K562 (cell line): ENCODE measurements at regions not wholly inside any gene's neighbourhood (a gene's known extent, or its start where the extent isn't known, plus 50 kb on each side); places are given as distances from the start of the nearest gene placed in this dataset.

Source experiments
- ATAC-seq: fragments of 200-7000 bp; cut with Tn5 transposase; 3 replicates; pipeline ENCODE4 v1.9.1; 2020; ENCODE audit warnings: moderate library complexity
- BruUV-seq: library from RNA; stranded (reverse); fragments of 400-500 nt; replicated peaks from 2 replicates; lab custom pipeline; 2021; lab: Mats Ljungman, UMichigan
- CTCF ChIA-PET: fragments of 300-600 bp; formaldehyde crosslinking; extraction: SDS; loops from one replicate; lab custom pipeline; 2021; ENCODE audit warnings: low intra/inter-chr PET ratio; lab: Yijun Ruan, JAX
- POLR2A ChIA-PET: fragments of 300-600, 350-650 bp; sonication (Branson Sonifier 250); formaldehyde crosslinking; extraction: SDS; loops from one replicate; lab custom pipeline; 2021; ENCODE audit warnings: antibody characterized with exemption, inconsistent platforms; lab: Yijun Ruan, JAX
- DNase-seq, 4 experiments: peaks; one replicate each; pipeline versions ENCODE4 v3.0.0 to v3.0.0-alpha.2; 2011 to 2018; ENCODE audit warnings: low spot score in 3 of 4, mixed read lengths in 3 of 4; ENCODE audit errors: extremely low read depth in 1 of 4
- FAIRE-seq: peaks from 2 replicates; lab custom pipeline; 2011; peaks lifted over from hg19 to GRCh38; lab: Jason Lieb, UNC
- H2AFZ ChIP-seq: 2 replicates; pipeline ENCODE4 v1.6.0; 2011; ENCODE audit warnings: low read depth, low read length, control low read depth, inconsistent platforms
- H3K27ac ChIP-seq: fragments of 200-600 bp; 3 replicates; pipeline ENCODE4 v1.8.0; 2011; ENCODE audit warnings: low read depth, mild to moderate bottlenecking, control low read depth, inconsistent platforms, low read length, moderate library complexity, mixed read lengths; ENCODE audit errors: extremely low read depth
- H3K27me3 ChIP-seq, 2 experiments: fragments of 300-600 bp in 1 of 2; 2 replicates in 1 of 2; 3 replicates in 1 of 2; pipeline versions ENCODE4 v1.6.0 to v1.8.0; 2011; ENCODE audit warnings: inconsistent platforms in 2 of 2, low read length in 2 of 2, mild to moderate bottlenecking in 1 of 2, mixed read lengths in 1 of 2, moderate library complexity in 1 of 2; ENCODE audit not compliant: control insufficient read depth in 2 of 2, insufficient read depth in 2 of 2
- H3K36me3 ChIP-seq: fragments of 300-600 bp; 3 replicates; pipeline ENCODE4 v1.8.0; 2011; ENCODE audit warnings: mild to moderate bottlenecking, low read length, inconsistent platforms; ENCODE audit not compliant: control insufficient read depth, insufficient read depth
- H3K4me1 ChIP-seq, 2 experiments: fragments of 200-600 bp in 1 of 2; replicated peaks in 1 of 2; 2 replicates in 1 of 2; 3 replicates in 1 of 2; pipeline versions ENCODE4 v1.5.1 to v1.8.0; 2011; ENCODE audit warnings: inconsistent platforms in 2 of 2, low read length in 2 of 2, mild to moderate bottlenecking in 1 of 2, mixed read lengths in 1 of 2, moderate library complexity in 1 of 2; ENCODE audit not compliant: control insufficient read depth in 2 of 2, insufficient read depth in 2 of 2
- H3K4me2 ChIP-seq: 2 replicates; pipeline ENCODE4 v1.6.1; 2011; ENCODE audit warnings: low read length, control low read depth, inconsistent platforms, mixed read lengths; ENCODE audit not compliant: insufficient read depth
- H3K4me3 ChIP-seq: fragments of 200-600 bp; sonication (generic), shearing (Covaris generic); 2 replicates; pipeline ENCODE4 v1.5.1; 2016; ENCODE audit warnings: control low read depth, inconsistent platforms
- H3K79me2 ChIP-seq: fragments of 200-600 bp; 3 replicates; pipeline ENCODE4 v1.8.0; 2011; ENCODE audit warnings: low read length, inconsistent platforms; ENCODE audit not compliant: control insufficient read depth, insufficient read depth
- H3K9ac ChIP-seq, 2 experiments: 2 replicates each; pipeline versions ENCODE4 v1.6.0 to v1.6.1; 2011; ENCODE audit warnings: low read depth in 2 of 2, low read length in 2 of 2, control low read depth in 1 of 2, inconsistent platforms in 1 of 2, mild to moderate bottlenecking in 1 of 2, mixed read lengths in 1 of 2; ENCODE audit not compliant: insufficient read depth in 1 of 2
- H3K9me1 ChIP-seq: one replicate; pipeline ENCODE4 v1.6.0; 2011; ENCODE audit warnings: inconsistent platforms, mild to moderate bottlenecking, low read length, moderate library complexity; ENCODE audit not compliant: control insufficient read depth, insufficient read depth
- H3K9me3 ChIP-seq: replicated peaks from 2 replicates; pipeline ENCODE4 v1.5.1; 2011; ENCODE audit warnings: low read depth, low read length, inconsistent platforms; ENCODE audit not compliant: control insufficient read depth, insufficient read depth
- H4K20me1 ChIP-seq: replicated peaks from 2 replicates; pipeline ENCODE4 v1.6.1; 2011; ENCODE audit warnings: low read length, inconsistent platforms, mixed read lengths; ENCODE audit not compliant: control insufficient read depth, insufficient read depth
- CBFA2T2 ChIP-seq: fragments of 450-650 bp; conservative IDR thresholded peaks from 2 replicates; pipeline ENCODE4 v1.6.1; 2017; ENCODE audit warnings: mild to moderate bottlenecking
- FOS ChIP-seq: IDR thresholded peaks from 3 replicates; pipeline ENCODE4 v1.6.1; 2011; ENCODE audit not compliant: insufficient read length; ENCODE audit errors: extremely low read depth
- HNRNPL ChIP-seq: fragments of 200-400 bp; formaldehyde crosslinking; IDR thresholded peaks from 2 replicates; pipeline ENCODE4 v1.6.1; 2017; ENCODE audit warnings: low read depth, mild to moderate bottlenecking, low read length
- LEF1 ChIP-seq: fragments of 450-650 bp; IDR thresholded peaks from 2 replicates; pipeline ENCODE4 v1.6.1; 2016; ENCODE audit warnings: mild to moderate bottlenecking
- NCOA1 ChIP-seq: fragments of 450-650 bp; IDR thresholded peaks from 2 replicates; pipeline ENCODE4 v1.6.1; 2016; ENCODE audit warnings: low read depth
- NFIC ChIP-seq: fragments of 450-650 bp; IDR thresholded peaks from 2 replicates; pipeline ENCODE4 v1.6.1; 2017; ENCODE audit warnings: mild to moderate bottlenecking, inconsistent platforms
- PHB ChIP-seq: fragments of 250-450 bp; sonication (Bioruptor Pico); IDR thresholded peaks from 2 replicates; pipeline ENCODE4 v1.5.0; 2021
- ZFP1 ChIP-seq: fragments of 450-650 bp; formaldehyde crosslinking; IDR thresholded peaks from 2 replicates; pipeline ENCODE4 v1.4.0; 2020; ENCODE audit warnings: mild to moderate bottlenecking, mixed read lengths
- ZNF175 ChIP-seq: fragments of 200-800 bp; sonication (Bioruptor generic); IDR thresholded peaks from 2 replicates; pipeline ENCODE4 v1.6.1; 2016; ENCODE audit warnings: low read depth, mild to moderate bottlenecking, missing genetic modification characterization, missing compliant biosample characterization
- ZNF197 ChIP-seq: fragments of 200-800 bp; sonication (Bioruptor generic); IDR thresholded peaks from 2 replicates; pipeline ENCODE4 v1.6.1; 2016; ENCODE audit warnings: low read depth, missing genetic modification characterization, missing compliant biosample characterization
- ZNF583 ChIP-seq: fragments of 250-450 bp; sonication (Bioruptor Pico); IDR thresholded peaks from 2 replicates; pipeline ENCODE4 v1.4.0; 2020
- ZNF696 ChIP-seq: fragments of 250-450 bp; sonication (Bioruptor Pico); conservative IDR thresholded peaks from 2 replicates; pipeline ENCODE4 v1.4.0; 2020; ENCODE audit warnings: mild to moderate bottlenecking, moderate library complexity
- WGBS: fragments of 100-300 bp; shearing (Covaris generic); methylation state at CpG from one replicate; pipeline ENCODE4 v1.1.6; 2016; ENCODE audit warnings: low coverage, mixed read lengths; ENCODE audit not compliant: insufficient coverage; ENCODE audit errors: missing lambda C conversion rate; 5-methylcytosine and 5-hydroxymethylcytosine counted together
- in situ Hi-C: fragments of 300-500 bp; cut with MboI; formaldehyde crosslinking; loops from 4 replicates; pipeline ENCODE4 v1.15.0; 2018; ENCODE audit warnings: inconsistent platforms, mixed read lengths
- intact Hi-C: fragments of 100-400 bp; cut with micrococcal nuclease; formaldehyde crosslinking; loops from 2 replicates; pipeline ENCODE4 v1.14.2; 2022
- TF ChIP-seq, protein P1 (sequence below): fragments of 200-800 bp; sonication (Bioruptor generic); IDR thresholded peaks from 2 replicates; pipeline ENCODE4 v1.6.1; 2016; ENCODE audit warnings: missing genetic modification characterization, missing compliant biosample characterization
- TF ChIP-seq, protein P2 (sequence below), 2 experiments: IDR thresholded peaks; 2 replicates each; pipeline ENCODE4 v1.6.1; 2011; ENCODE audit warnings: borderline replicate concordance in 1 of 2, control low read depth in 1 of 2, low read depth in 1 of 2, low read length in 1 of 2, mild to moderate bottlenecking in 1 of 2, mixed read lengths in 1 of 2, moderate library complexity in 1 of 2; ENCODE audit not compliant: insufficient read depth in 1 of 2, insufficient read length in 1 of 2, poor library complexity in 1 of 2, severe bottlenecking in 1 of 2; ENCODE audit errors: extremely low read depth in 1 of 2
- TF ChIP-seq, protein P3 (sequence below): IDR thresholded peaks from 2 replicates; pipeline ENCODE4 v1.6.1; 2011; ENCODE audit not compliant: insufficient read length; ENCODE audit errors: extremely low read depth
- TF ChIP-seq, protein P4 (sequence below): fragments of 250-450 bp; sonication (Bioruptor Pico); IDR thresholded peaks from 2 replicates; pipeline ENCODE4 v1.8.0; 2022; ENCODE audit warnings: moderate library complexity, mild to moderate bottlenecking, inconsistent platforms

DNA sequence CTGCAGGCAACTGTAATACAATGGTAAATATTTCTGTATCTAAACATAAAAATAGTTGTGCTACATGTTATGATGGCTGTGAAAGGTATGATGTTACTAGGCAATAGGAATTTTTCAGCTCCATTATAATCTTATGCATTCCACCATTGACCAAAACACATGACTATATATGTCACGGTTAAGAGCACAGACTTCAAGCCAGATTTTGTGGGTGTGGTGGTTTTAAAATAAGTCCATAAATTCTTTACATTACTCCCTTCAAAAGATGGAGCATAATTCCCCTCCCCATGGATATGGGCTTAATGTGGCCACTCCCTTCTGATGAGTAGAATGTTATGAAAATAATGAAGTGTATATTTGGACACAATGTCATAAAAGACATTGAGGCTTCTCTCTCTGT lies 88.4 kb upstream of the TBC1D5 start:
- ChIA-PET CTCF (no interaction called here), POLR2A (no interaction called here)
- no peak for ATAC-seq
- Histone ChIP-seq H3K4me2 (no peak overlapping the region), H2AFZ (no peak overlapping the region), H3K4me1 (no peaks in the 10 kb centered on the region), H3K27me3 (peaks cover 0 to 9% of the 10 kb centered on the region in 2 experiments; a peak in 2 of 5 replicates), H3K9me3 (no peaks in the 10 kb centered on the region), H3K4me3 (no peak overlapping the region), H3K9ac (no peak overlapping the region), H3K36me3 (no peaks in the 10 kb centered on the region), H3K79me2 (no peaks in the 10 kb centered on the region), H3K9me1 (no peaks in the 10 kb centered on the region), H4K20me1 (no peaks in the 10 kb centered on the region), H3K27ac (no peak overlapping the region)
- 0% methylated on average over 1 of the region's 1 CpG for WGBS
- FAIRE-seq = peak; percentile 6
- DNase-seq = no peak
- BruUV-seq = no TSS peak
- in situ Hi-C loops (loop anchor here (25.0 kb wide), 1 partner anchor 193 kb away; no protein-coding TSS in a partner anchor), intact Hi-C loops (no loop called here)
- TF ChIP-seq NCOA1 = no peak
- TF ChIP-seq ZNF696 (CRISPR knock-in tag) = no peak
- TF ChIP-seq LEF1 = no peak
- no peak for TF ChIP-seq ZNF197 (CRISPR knock-in tag)
- TF ChIP-seq, protein P1, sequence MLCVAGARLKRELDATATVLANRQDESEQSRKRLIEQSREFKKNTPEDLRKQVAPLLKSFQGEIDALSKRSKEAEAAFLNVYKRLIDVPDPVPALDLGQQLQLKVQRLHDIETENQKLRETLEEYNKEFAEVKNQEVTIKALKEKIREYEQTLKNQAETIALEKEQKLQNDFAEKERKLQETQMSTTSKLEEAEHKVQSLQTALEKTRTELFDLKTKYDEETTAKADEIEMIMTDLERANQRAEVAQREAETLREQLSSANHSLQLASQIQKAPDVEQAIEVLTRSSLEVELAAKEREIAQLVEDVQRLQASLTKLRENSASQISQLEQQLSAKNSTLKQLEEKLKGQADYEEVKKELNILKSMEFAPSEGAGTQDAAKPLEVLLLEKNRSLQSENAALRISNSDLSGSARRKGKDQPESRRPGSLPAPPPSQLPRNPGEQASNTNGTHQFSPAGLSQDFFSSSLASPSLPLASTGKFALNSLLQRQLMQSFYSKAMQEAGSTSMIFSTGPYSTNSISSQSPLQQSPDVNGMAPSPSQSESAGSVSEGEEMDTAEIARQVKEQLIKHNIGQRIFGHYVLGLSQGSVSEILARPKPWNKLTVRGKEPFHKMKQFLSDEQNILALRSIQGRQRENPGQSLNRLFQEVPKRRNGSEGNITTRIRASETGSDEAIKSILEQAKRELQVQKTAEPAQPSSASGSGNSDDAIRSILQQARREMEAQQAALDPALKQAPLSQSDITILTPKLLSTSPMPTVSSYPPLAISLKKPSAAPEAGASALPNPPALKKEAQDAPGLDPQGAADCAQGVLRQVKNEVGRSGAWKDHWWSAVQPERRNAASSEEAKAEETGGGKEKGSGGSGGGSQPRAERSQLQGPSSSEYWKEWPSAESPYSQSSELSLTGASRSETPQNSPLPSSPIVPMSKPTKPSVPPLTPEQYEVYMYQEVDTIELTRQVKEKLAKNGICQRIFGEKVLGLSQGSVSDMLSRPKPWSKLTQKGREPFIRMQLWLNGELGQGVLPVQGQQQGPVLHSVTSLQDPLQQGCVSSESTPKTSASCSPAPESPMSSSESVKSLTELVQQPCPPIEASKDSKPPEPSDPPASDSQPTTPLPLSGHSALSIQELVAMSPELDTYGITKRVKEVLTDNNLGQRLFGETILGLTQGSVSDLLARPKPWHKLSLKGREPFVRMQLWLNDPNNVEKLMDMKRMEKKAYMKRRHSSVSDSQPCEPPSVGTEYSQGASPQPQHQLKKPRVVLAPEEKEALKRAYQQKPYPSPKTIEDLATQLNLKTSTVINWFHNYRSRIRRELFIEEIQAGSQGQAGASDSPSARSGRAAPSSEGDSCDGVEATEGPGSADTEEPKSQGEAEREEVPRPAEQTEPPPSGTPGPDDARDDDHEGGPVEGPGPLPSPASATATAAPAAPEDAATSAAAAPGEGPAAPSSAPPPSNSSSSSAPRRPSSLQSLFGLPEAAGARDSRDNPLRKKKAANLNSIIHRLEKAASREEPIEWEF (CRISPR knock-in tag) = no peak
- no peak for TF ChIP-seq NFIC
- TF ChIP-seq, protein P2, sequence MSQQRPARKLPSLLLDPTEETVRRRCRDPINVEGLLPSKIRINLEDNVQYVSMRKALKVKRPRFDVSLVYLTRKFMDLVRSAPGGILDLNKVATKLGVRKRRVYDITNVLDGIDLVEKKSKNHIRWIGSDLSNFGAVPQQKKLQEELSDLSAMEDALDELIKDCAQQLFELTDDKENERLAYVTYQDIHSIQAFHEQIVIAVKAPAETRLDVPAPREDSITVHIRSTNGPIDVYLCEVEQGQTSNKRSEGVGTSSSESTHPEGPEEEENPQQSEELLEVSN (IDR thresholded peaks at IDR 0.05; ENCODE audit: borderline replicate concordance in 1 of 2, extremely low read depth in 1 of 2, insufficient read depth in 1 of 2, insufficient read length in 1 of 2, low read depth in 1 of 2, low read length in 1 of 2, poor library complexity in 1 of 2, severe bottlenecking in 1 of 2) = no peak
- TF ChIP-seq HNRNPL = no peak
- no peak for TF ChIP-seq PHB (CRISPR knock-in tag)
- TF ChIP-seq FOS = no peak
- TF ChIP-seq CBFA2T2 = no peak
- no peak for TF ChIP-seq ZNF175 (CRISPR knock-in tag)
- TF ChIP-seq, protein P3, sequence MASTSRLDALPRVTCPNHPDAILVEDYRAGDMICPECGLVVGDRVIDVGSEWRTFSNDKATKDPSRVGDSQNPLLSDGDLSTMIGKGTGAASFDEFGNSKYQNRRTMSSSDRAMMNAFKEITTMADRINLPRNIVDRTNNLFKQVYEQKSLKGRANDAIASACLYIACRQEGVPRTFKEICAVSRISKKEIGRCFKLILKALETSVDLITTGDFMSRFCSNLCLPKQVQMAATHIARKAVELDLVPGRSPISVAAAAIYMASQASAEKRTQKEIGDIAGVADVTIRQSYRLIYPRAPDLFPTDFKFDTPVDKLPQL = no peak
- no peak for TF ChIP-seq ZFP1 (CRISPR knock-in tag)
- TF ChIP-seq, protein P4, sequence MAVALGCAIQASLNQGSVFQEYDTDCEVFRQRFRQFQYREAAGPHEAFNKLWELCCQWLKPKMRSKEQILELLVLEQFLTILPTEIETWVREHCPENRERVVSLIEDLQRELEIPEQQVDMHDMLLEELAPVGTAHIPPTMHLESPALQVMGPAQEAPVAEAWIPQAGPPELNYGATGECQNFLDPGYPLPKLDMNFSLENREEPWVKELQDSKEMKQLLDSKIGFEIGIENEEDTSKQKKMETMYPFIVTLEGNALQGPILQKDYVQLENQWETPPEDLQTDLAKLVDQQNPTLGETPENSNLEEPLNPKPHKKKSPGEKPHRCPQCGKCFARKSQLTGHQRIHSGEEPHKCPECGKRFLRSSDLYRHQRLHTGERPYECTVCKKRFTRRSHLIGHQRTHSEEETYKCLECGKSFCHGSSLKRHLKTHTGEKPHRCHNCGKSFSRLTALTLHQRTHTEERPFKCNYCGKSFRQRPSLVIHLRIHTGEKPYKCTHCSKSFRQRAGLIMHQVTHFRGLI = no peak
- TF ChIP-seq ZNF583 (CRISPR knock-in tag) = no peak
